Ascending aorta (tissue), 2 donors: ENCODE measurements at regions not wholly inside any gene's neighbourhood (a gene's known extent, or its start where the extent isn't known, plus 50 kb on each side); places are given as distances from the start of the nearest gene placed in this dataset.

ENCODE experiments used
- DNase-seq, 2 donors: peaks; one replicate each; pipeline ENCODE4 v3.0.0-alpha.2; 2019; ENCODE audit warnings: low spot score in 2 of 2
- H3K27ac ChIP-seq, 2 donors: fragments of 200-600 bp; sonication (generic); one replicate each; pipeline ENCODE4 v1.5.1; 2016 to 2017; ENCODE audit warnings: mild to moderate bottlenecking in 1 of 2
- H3K27me3 ChIP-seq: fragments of 200-600 bp; sonication (generic); one replicate; pipeline ENCODE4 v1.5.1; 2017
- H3K36me3 ChIP-seq, 2 donors: fragments of 200-600 bp; sonication (generic); one replicate each; pipeline ENCODE4 v1.5.1; 2016
- H3K4me1 ChIP-seq, 2 donors: fragments of 200-600 bp; sonication (generic); one replicate each; pipeline ENCODE4 v1.5.1; 2016 to 2017; ENCODE audit warnings: mild to moderate bottlenecking in 1 of 2
- H3K4me3 ChIP-seq, 2 donors: fragments of 200-600 bp; sonication (generic); one replicate each; pipeline ENCODE4 v1.5.1; 2016 to 2017; ENCODE audit warnings: mild to moderate bottlenecking in 1 of 2
- H3K9me3 ChIP-seq, 2 donors: fragments of 200-600 bp; sonication (generic); one replicate each; pipeline ENCODE4 v1.5.1; 2016
- CTCF ChIP-seq, 3 experiments: fragments of 200-600 bp in 2 of 3; fragments of 450-650 bp in 1 of 3; sonication (generic) in 2 of 3; IDR thresholded peaks; one replicate each; pipeline ENCODE4 v1.5.1; 2016 to 2019; ENCODE audit warnings: antibody characterized with exemption in 3 of 3, mild to moderate bottlenecking in 1 of 3, moderate library complexity in 1 of 3
- intact Hi-C: fragments of 100-400 bp; cut with DNase I; formaldehyde crosslinking; loops from one replicate; pipeline ENCODE4 v1.15.1; 2023

- H3K9me3 ChIP-seq, result no peaks in the 10 kb centered on the region
- H3K36me3 ChIP-seq, result no peaks in the 10 kb centered on the region
- DNase-seq, result no peak
- H3K4me1 ChIP-seq, result no peaks in the 10 kb centered on the region
- H3K27me3 ChIP-seq, result no peaks in the 10 kb centered on the region
- intact Hi-C loops, result no loop called here
- H3K27ac ChIP-seq, result no peak overlapping the region
- no peak for TF ChIP-seq CTCF (IDR thresholded peaks at IDR 0.05)
- no peak overlapping the region for H3K4me3 ChIP-seq
These were observed 222.5 kb upstream of the LRFN2 start for GRCh38 chr6:40809627-40810026.

DNA sequence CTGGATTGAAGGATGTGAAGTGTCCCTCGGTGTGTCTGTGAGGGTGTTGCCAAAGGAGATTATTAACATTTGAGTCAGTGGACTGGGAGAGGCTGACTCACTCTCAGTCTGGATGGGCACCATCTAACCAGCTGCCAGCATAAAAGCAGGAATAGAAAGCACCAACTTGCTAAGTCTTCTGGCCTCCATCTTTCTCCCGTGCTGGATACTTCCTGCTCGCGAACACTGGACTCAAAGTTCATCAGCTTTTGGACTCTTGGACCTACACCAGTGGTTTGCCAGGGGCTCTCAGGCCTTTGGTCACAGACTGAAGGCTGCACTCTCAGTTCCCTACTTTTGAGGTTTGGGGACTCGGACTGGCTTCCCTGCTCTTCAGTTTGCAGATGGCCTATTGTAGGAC lies 220.3 kb upstream of the LRFN2 start:
- TF ChIP-seq CTCF (IDR thresholded peaks at IDR 0.05), result no peak
- H3K4me3 ChIP-seq, result no peak overlapping the region
- no peak for DNase-seq
- intact Hi-C loops, result no loop called here
- H3K36me3 ChIP-seq, result no peaks in the 10 kb centered on the region
- H3K9me3 ChIP-seq, result no peaks in the 10 kb centered on the region
- no peaks in the 10 kb centered on the region for H3K4me1 ChIP-seq
- no peaks in the 10 kb centered on the region for H3K27me3 ChIP-seq
- no peak overlapping the region for H3K27ac ChIP-seq

DNA sequence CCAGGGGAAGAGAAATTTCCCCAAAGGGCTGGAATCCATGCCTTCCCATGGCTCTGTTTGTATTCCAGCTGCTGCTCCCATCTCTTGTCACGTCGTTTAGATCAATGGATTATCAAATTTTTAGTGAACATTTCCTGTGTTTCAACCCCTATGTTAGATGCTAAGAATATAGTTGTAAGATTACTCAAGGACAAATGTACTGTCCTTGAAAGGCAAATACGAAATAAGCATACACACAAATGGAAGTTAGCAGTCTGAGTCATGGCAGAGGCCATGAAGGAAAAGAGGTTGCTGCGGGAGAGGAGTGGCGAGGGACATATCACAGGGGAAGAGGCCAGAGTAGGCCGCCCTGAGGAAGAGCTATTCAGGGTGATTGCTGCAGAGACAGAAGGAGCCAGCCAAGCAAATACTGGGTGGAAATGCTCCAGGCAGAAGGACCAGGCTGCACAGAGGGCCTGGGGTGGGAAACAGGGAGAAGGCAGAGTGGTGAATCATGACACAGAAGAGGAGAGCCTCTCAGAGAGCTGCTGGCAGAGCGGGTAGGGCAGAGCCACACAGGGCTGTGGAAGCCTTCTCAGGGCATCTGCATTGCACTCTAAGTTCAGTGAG lies 219.2 kb upstream of the LRFN2 start:
- no peaks in the 10 kb centered on the region for H3K4me1 ChIP-seq
- no peaks in the 10 kb centered on the region for H3K9me3 ChIP-seq
- intact Hi-C loops, result no loop called here
- H3K4me3 ChIP-seq, result no peak overlapping the region
- H3K27ac ChIP-seq, result no peak overlapping the region
- TF ChIP-seq CTCF (IDR thresholded peaks at IDR 0.05), result no peak
- DNase-seq, result no peak
- no peaks in the 10 kb centered on the region for H3K36me3 ChIP-seq
- no peaks in the 10 kb centered on the region for H3K27me3 ChIP-seq

- no peaks in the 10 kb centered on the region for H3K4me1 ChIP-seq
- H3K27me3 ChIP-seq, result no peaks in the 10 kb centered on the region
- TF ChIP-seq CTCF (IDR thresholded peaks at IDR 0.05), result no peak
- no peak for DNase-seq
- no peaks in the 10 kb centered on the region for H3K9me3 ChIP-seq
- intact Hi-C loops, result no loop called here
- H3K36me3 ChIP-seq, result no peaks in the 10 kb centered on the region
- H3K4me3 ChIP-seq, result no peak overlapping the region
- no peak overlapping the region for H3K27ac ChIP-seq
These were observed 218.2 kb upstream of the LRFN2 start for GRCh38 chr6:40805336-40805735.

DNA sequence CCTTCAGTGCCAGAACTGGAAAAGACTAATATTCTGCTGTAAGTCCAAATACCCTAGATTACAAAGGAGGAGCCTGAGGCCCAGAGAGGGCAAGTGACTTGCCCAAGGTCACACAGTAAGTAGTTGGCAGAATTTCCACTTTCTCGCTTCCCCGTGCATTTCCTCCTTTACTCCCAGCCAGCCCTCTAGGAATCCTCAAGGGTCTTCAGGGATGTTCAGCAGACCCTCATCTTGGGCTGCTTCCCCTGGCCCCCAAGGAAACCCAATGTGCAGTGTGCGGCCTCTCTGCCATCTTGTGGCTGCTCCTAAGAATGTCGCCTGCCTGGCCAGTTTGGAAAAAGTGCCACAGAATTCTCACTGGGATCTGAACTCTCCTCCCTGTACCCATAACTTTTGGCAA lies 217.7 kb upstream of the LRFN2 start:
- no peak for TF ChIP-seq CTCF (IDR thresholded peaks at IDR 0.05)
- Histone ChIP-seq H3K27ac (no peak overlapping the region), H3K4me3 (no peak overlapping the region), H3K4me1 (no peaks in the 10 kb centered on the region), H3K27me3 (no peaks in the 10 kb centered on the region), H3K36me3 (no peaks in the 10 kb centered on the region), H3K9me3 (no peaks in the 10 kb centered on the region)
- DNase-seq, result no peak
- intact Hi-C loops, result no loop called here
